ENCODE measurements at regions not wholly inside any gene's neighbourhood (a gene's known extent, or its start where the extent isn't known, plus 50 kb on each side); places are given as distances from the start of the nearest gene placed in this dataset.

DNA sequence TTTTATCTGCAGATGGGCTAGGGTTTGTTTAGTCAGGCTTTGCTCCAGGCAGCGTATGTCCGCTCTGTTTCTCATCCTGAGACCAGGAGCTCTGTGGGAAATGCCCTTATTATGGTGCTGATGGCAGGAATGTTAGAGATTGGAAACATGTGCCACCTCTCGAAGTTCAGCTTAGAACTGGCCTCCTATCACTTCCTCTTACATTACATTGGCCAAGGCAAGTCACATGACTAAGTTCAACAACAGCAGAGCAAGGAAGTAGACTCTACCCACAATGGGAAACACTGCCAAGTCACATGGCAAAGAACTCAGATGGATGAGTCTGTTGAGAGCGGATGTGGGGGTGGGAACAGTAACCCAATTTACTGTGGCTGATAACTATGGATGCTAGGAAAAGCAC lies 161.9 kb upstream of the WSCD2 start:
- no peak for TF ChIP-seq CTCF (IDR thresholded peaks at IDR 0.05; ENCODE audit: low read length)
- no peak for TF ChIP-seq EZH2 (optimal IDR thresholded peaks at IDR 0.05; ENCODE audit: low read depth, low read length)
